ENCODE measurements at regions not wholly inside any gene's neighbourhood (a gene's known extent, or its start where the extent isn't known, plus 50 kb on each side); places are given as distances from the start of the nearest gene placed in this dataset.

- Histone ChIP-seq H4K12ac (ENCODE audit: low read depth, low read length) (no peak overlapping the region), H4K8ac (ENCODE audit: low read depth, low read length) (peak overlapping the region; percentile 47), H4K91ac (ENCODE audit: low read depth, low read length) (peak overlapping the region; percentile 40), H3K4me2 (ENCODE audit: low read length) (no peak overlapping the region), H3K14ac (ENCODE audit: low read length) (peak overlapping the region; percentile 29), H3K4me3 (ENCODE audit: low read depth, low read length) (no peak overlapping the region), H3K79me2 (ENCODE audit: control insufficient read depth, insufficient read depth, low read length, poor library complexity) (no peaks in the 10 kb centered on the region), H2BK120ac (ENCODE audit: insufficient read depth, low read length, poor library complexity) (peak overlapping the region; percentile 20), H3K4me1 (ENCODE audit: control insufficient read depth in 1 of 2, insufficient read depth in 2 of 2, low read length in 2 of 2) (peaks cover 10 to 11% of the 10 kb centered on the region in 2 experiments), H3K9me3 (ENCODE audit: insufficient read depth, low read depth, low read length) (no peaks in the 10 kb centered on the region), H2BK5ac (ENCODE audit: low read depth, low read length, poor library complexity) (peak overlapping the region; percentile 10), H3K27me3 (ENCODE audit: insufficient read depth, low read length) (no peaks in the 10 kb centered on the region), H3K18ac (ENCODE audit: low read length) (peak overlapping the region; percentile 17), H2AFZ (ENCODE audit: insufficient read depth, low read length, poor library complexity) (no peak overlapping the region), H3K27ac (ENCODE audit: low read depth, low read length) (no peak overlapping the region), H3K23ac (ENCODE audit: low read length) (no peak overlapping the region), H3K79me1 (ENCODE audit: low read length) (peaks cover 13% of the 10 kb centered on the region), H2BK12ac (ENCODE audit: low read length) (peak overlapping the region; percentile 20), H3K9ac (ENCODE audit: low read length) (no peak overlapping the region), H2AK5ac (ENCODE audit: low read length) (peak overlapping the region; percentile 46), H3K4ac (ENCODE audit: low read depth, low read length) (no peak overlapping the region), H3K36me3 (ENCODE audit: control insufficient read depth in 1 of 2, insufficient read depth in 2 of 2, low read length in 2 of 2) (no peaks in the 10 kb centered on the region)
- no peak for DNase-seq
- WGBS (ENCODE audit: extremely low coverage, insufficient coverage, insufficient read length): no CpG with 5 or more reads among the region's 7 CpGs
Measured at GRCh38 chr2:237217995-237218616, 132.4 kb downstream of the COPS8 start.

GRCh38 chr2:237218756-237219155 lies 133.1 kb downstream of the COPS8 start:
- Histone ChIP-seq H3K4ac (ENCODE audit: low read depth, low read length) (no peak overlapping the region), H3K4me1 (ENCODE audit: control insufficient read depth in 1 of 2, insufficient read depth in 2 of 2, low read length in 2 of 2) (peaks cover 9 to 11% of the 10 kb centered on the region in 2 experiments), H2BK5ac (ENCODE audit: low read depth, low read length, poor library complexity) (no peak overlapping the region), H2BK120ac (ENCODE audit: insufficient read depth, low read length, poor library complexity) (no peak overlapping the region), H3K4me3 (ENCODE audit: low read depth, low read length) (no peak overlapping the region), H3K27ac (ENCODE audit: low read depth, low read length) (no peak overlapping the region), H3K23ac (ENCODE audit: low read length) (no peak overlapping the region), H2AFZ (ENCODE audit: insufficient read depth, low read length, poor library complexity) (no peak overlapping the region), H2AK5ac (ENCODE audit: low read length) (no peak overlapping the region), H4K12ac (ENCODE audit: low read depth, low read length) (no peak overlapping the region), H3K14ac (ENCODE audit: low read length) (no peak overlapping the region), H3K79me2 (ENCODE audit: control insufficient read depth, insufficient read depth, low read length, poor library complexity) (no peaks in the 10 kb centered on the region), H3K36me3 (ENCODE audit: control insufficient read depth in 1 of 2, insufficient read depth in 2 of 2, low read length in 2 of 2) (no peaks in the 10 kb centered on the region), H4K91ac (ENCODE audit: low read depth, low read length) (no peak overlapping the region), H3K18ac (ENCODE audit: low read length) (no peak overlapping the region), H3K9ac (ENCODE audit: low read length) (no peak overlapping the region), H3K9me3 (ENCODE audit: insufficient read depth, low read depth, low read length) (no peaks in the 10 kb centered on the region), H3K4me2 (ENCODE audit: low read length) (no peak overlapping the region), H3K27me3 (ENCODE audit: insufficient read depth, low read length) (no peaks in the 10 kb centered on the region), H3K79me1 (ENCODE audit: low read length) (peaks cover 13% of the 10 kb centered on the region), H2BK12ac (ENCODE audit: low read length) (no peak overlapping the region), H4K8ac (ENCODE audit: low read depth, low read length) (no peak overlapping the region)
- no CpG with 5 or more reads among the region's 2 CpGs for WGBS (ENCODE audit: extremely low coverage, insufficient coverage, insufficient read length)
- no peak for DNase-seq

- Histone ChIP-seq H3K4me3 (ENCODE audit: low read depth, low read length) (no peak overlapping the region), H3K27ac (ENCODE audit: low read depth, low read length) (no peak overlapping the region), H3K14ac (ENCODE audit: low read length) (no peak overlapping the region), H3K36me3 (ENCODE audit: control insufficient read depth in 1 of 2, insufficient read depth in 2 of 2, low read length in 2 of 2) (no peaks in the 10 kb centered on the region), H3K79me2 (ENCODE audit: control insufficient read depth, insufficient read depth, low read length, poor library complexity) (no peaks in the 10 kb centered on the region), H2BK12ac (ENCODE audit: low read length) (no peak overlapping the region), H3K79me1 (ENCODE audit: low read length) (peaks cover 8% of the 10 kb centered on the region), H3K4me2 (ENCODE audit: low read length) (no peak overlapping the region), H3K9ac (ENCODE audit: low read length) (no peak overlapping the region), H4K91ac (ENCODE audit: low read depth, low read length) (no peak overlapping the region), H3K27me3 (ENCODE audit: insufficient read depth, low read length) (no peaks in the 10 kb centered on the region), H2BK120ac (ENCODE audit: insufficient read depth, low read length, poor library complexity) (no peak overlapping the region), H3K9me3 (ENCODE audit: insufficient read depth, low read depth, low read length) (no peaks in the 10 kb centered on the region), H4K12ac (ENCODE audit: low read depth, low read length) (no peak overlapping the region), H3K23ac (ENCODE audit: low read length) (no peak overlapping the region), H3K4me1 (ENCODE audit: control insufficient read depth in 1 of 2, insufficient read depth in 2 of 2, low read length in 2 of 2) (peaks cover 6 to 9% of the 10 kb centered on the region in 2 experiments), H3K18ac (ENCODE audit: low read length) (no peak overlapping the region), H2AK5ac (ENCODE audit: low read length) (no peak overlapping the region), H2AFZ (ENCODE audit: insufficient read depth, low read length, poor library complexity) (no peak overlapping the region), H4K8ac (ENCODE audit: low read depth, low read length) (no peak overlapping the region), H2BK5ac (ENCODE audit: low read depth, low read length, poor library complexity) (no peak overlapping the region), H3K4ac (ENCODE audit: low read depth, low read length) (no peak overlapping the region)
- WGBS (ENCODE audit: extremely low coverage, insufficient coverage, insufficient read length): no CpG with 5 or more reads among the region's 4 CpGs
- DNase-seq: no peak
Measured at GRCh38 chr2:237219826-237220225, 134.1 kb downstream of the COPS8 start.

GRCh38 chr2:237221443-237221842 lies 135.8 kb downstream of the COPS8 start:
- no peaks in the 10 kb centered on the region for H3K9me3 ChIP-seq (ENCODE audit: insufficient read depth, low read depth, low read length)
- H4K91ac ChIP-seq (ENCODE audit: low read depth, low read length): peak overlapping the region; percentile 9
- no peak overlapping the region for H3K4ac ChIP-seq (ENCODE audit: low read depth, low read length)
- H3K14ac ChIP-seq (ENCODE audit: low read length): no peak overlapping the region
- DNase-seq: no peak
- H2BK120ac ChIP-seq (ENCODE audit: insufficient read depth, low read length, poor library complexity): peak overlapping the region; percentile 10
- H4K8ac ChIP-seq (ENCODE audit: low read depth, low read length): peak overlapping the region; percentile 45
- H3K23ac ChIP-seq (ENCODE audit: low read length): no peak overlapping the region
- H3K27me3 ChIP-seq (ENCODE audit: insufficient read depth, low read length): no peaks in the 10 kb centered on the region
- no peak overlapping the region for H2BK5ac ChIP-seq (ENCODE audit: low read depth, low read length, poor library complexity)
- peak overlapping the region; percentile 85 for H2BK12ac ChIP-seq (ENCODE audit: low read length)
- H3K18ac ChIP-seq (ENCODE audit: low read length): no peak overlapping the region
- peaks cover 6 to 9% of the 10 kb centered on the region in 2 experiments for H3K4me1 ChIP-seq (ENCODE audit: control insufficient read depth in 1 of 2, insufficient read depth in 2 of 2, low read length in 2 of 2)
- H3K79me1 ChIP-seq (ENCODE audit: low read length): peaks cover 8% of the 10 kb centered on the region
- H3K4me3 ChIP-seq (ENCODE audit: low read depth, low read length): no peak overlapping the region
- no peak overlapping the region for H2AK5ac ChIP-seq (ENCODE audit: low read length)
- H3K36me3 ChIP-seq (ENCODE audit: control insufficient read depth in 1 of 2, insufficient read depth in 2 of 2, low read length in 2 of 2): no peaks in the 10 kb centered on the region
- no peak overlapping the region for H3K27ac ChIP-seq (ENCODE audit: low read depth, low read length)
- no CpG with 5 or more reads among the region's 8 CpGs for WGBS (ENCODE audit: extremely low coverage, insufficient coverage, insufficient read length)
- no peak overlapping the region for H3K4me2 ChIP-seq (ENCODE audit: low read length)
- no peak overlapping the region for H2AFZ ChIP-seq (ENCODE audit: insufficient read depth, low read length, poor library complexity)
- H3K79me2 ChIP-seq (ENCODE audit: control insufficient read depth, insufficient read depth, low read length, poor library complexity): no peaks in the 10 kb centered on the region
- no peak overlapping the region for H3K9ac ChIP-seq (ENCODE audit: low read length)
- no peak overlapping the region for H4K12ac ChIP-seq (ENCODE audit: low read depth, low read length)
